GM06990 (cell line): ENCODE measurements at regions not wholly inside any gene's neighbourhood (a gene's known extent, or its start where the extent isn't known, plus 50 kb on each side); places are given as distances from the start of the nearest gene placed in this dataset.

Source experiments
- DNase-seq: peaks from one replicate; pipeline ENCODE4 v3.0.0-alpha.2; 2011; ENCODE audit not compliant: insufficient read length; ENCODE audit errors: extremely low read depth
- H3K27me3 ChIP-seq: replicated peaks from 2 replicates; pipeline ENCODE4 v1.6.0; 2011; ENCODE audit warnings: low read length; ENCODE audit not compliant: control insufficient read depth, insufficient read depth
- H3K36me3 ChIP-seq: 2 replicates; pipeline ENCODE4 v1.5.1; 2011; ENCODE audit warnings: low read length; ENCODE audit not compliant: control insufficient read depth, insufficient read depth
- H3K4me3 ChIP-seq: replicated peaks from 2 replicates; pipeline ENCODE4 v1.5.1; 2011; ENCODE audit warnings: low read depth, mild to moderate bottlenecking, control low read depth, low read length
- CTCF ChIP-seq: IDR thresholded peaks from 2 replicates; pipeline ENCODE4 v1.5.1; 2011; ENCODE audit warnings: low read length, control low read depth, mild to moderate bottlenecking, inconsistent platforms; ENCODE audit not compliant: insufficient read depth, poor library complexity, severe bottlenecking

GRCh38 chr17:13403982-13404946, 197.5 kb downstream of the HS3ST3A1 start:
- no peaks in the 10 kb centered on the region for H3K27me3 ChIP-seq
- H3K4me3 ChIP-seq = no peak overlapping the region
- no peak for TF ChIP-seq CTCF
- DNase-seq = no peak
- no peaks in the 10 kb centered on the region for H3K36me3 ChIP-seq

GRCh38 chr17:13400491-13400890, 201.2 kb downstream of the HS3ST3A1 start:
- Histone ChIP-seq H3K27me3 (no peaks in the 10 kb centered on the region), H3K4me3 (no peak overlapping the region), H3K36me3 (no peaks in the 10 kb centered on the region)
- no peak for DNase-seq
- TF ChIP-seq CTCF = no peak

- DNase-seq = no peak
- Histone ChIP-seq H3K36me3 (no peaks in the 10 kb centered on the region), H3K27me3 (no peaks in the 10 kb centered on the region), H3K4me3 (no peak overlapping the region)
- no peak for TF ChIP-seq CTCF
These were observed 202.9 kb downstream of the HS3ST3A1 start for GRCh38 chr17:13398853-13399252.

- H3K4me3 ChIP-seq = no peak overlapping the region
- no peak for DNase-seq
- no peaks in the 10 kb centered on the region for H3K27me3 ChIP-seq
- TF ChIP-seq CTCF = no peak
- no peaks in the 10 kb centered on the region for H3K36me3 ChIP-seq
These were observed 203.6 kb downstream of the HS3ST3A1 start for GRCh38 chr17:13398091-13398490.

- Histone ChIP-seq H3K36me3 (no peaks in the 10 kb centered on the region), H3K4me3 (no peak overlapping the region), H3K27me3 (no peaks in the 10 kb centered on the region)
- DNase-seq = no peak
- TF ChIP-seq CTCF = no peak
These were observed 205.9 kb downstream of the HS3ST3A1 start for GRCh38 chr17:13395862-13396261.

- Histone ChIP-seq H3K36me3 (no peaks in the 10 kb centered on the region), H3K4me3 (no peak overlapping the region), H3K27me3 (no peaks in the 10 kb centered on the region)
- TF ChIP-seq CTCF = no peak
- DNase-seq = no peak
These were observed 206.4 kb downstream of the HS3ST3A1 start for GRCh38 chr17:13395346-13395745.
